NCI-H2029 (cell line): ENCODE measurements at regions not wholly inside any gene's neighbourhood (a gene's known extent, or its start where the extent isn't known, plus 50 kb on each side); places are given as distances from the start of the nearest gene placed in this dataset.
A peak's percentile ranks its signal among the peaks of the same experiment; 100 is the strongest.
"Not testable (repeated sequence)": the region's sequence is repeated elsewhere in the genome, so short reads cannot be mapped to it uniquely, and the experiment has no call there.

Experiments used
- DNase-seq: peaks from one replicate; lab custom pipeline; 2025; lab: John Stamatoyannopoulos, UW

GRCh38 chr7:12004581-12004980, 172.6 kb upstream of the THSD7A start:
- no peak for DNase-seq

GRCh38 chr7:12007576-12007975, 175.6 kb upstream of the THSD7A start:
- DNase-seq = no peak

- DNase-seq = no peak
Measured at GRCh38 chr7:12013983-12014382, 182.0 kb upstream of the THSD7A start.

- DNase-seq = no peak
Measured at GRCh38 chr7:12016439-12016838, 184.4 kb upstream of the THSD7A start.

- no peak for DNase-seq
Measured at GRCh38 chr7:12017046-12017445, 185.0 kb upstream of the THSD7A start.

- not testable (repeated sequence) for DNase-seq
Measured at GRCh38 chr7:12022011-12022410, 189.1 kb upstream of the TMEM106B start.

GRCh38 chr7:12025246-12025645, 185.8 kb upstream of the TMEM106B start:
- DNase-seq = no peak

- no peak for DNase-seq
Measured at GRCh38 chr7:12028508-12028907, 182.6 kb upstream of the TMEM106B start.

GRCh38 chr7:12030116-12030515, 181.0 kb upstream of the TMEM106B start:
- DNase-seq = no peak

- DNase-seq = no peak
Measured at GRCh38 chr7:12031186-12031585, 179.9 kb upstream of the TMEM106B start.

GRCh38 chr7:12031638-12032037, 179.5 kb upstream of the TMEM106B start:
- DNase-seq = no peak

GRCh38 chr7:12032146-12032545, 178.9 kb upstream of the TMEM106B start:
- no peak for DNase-seq

GRCh38 chr7:12043457-12043856, 167.6 kb upstream of the TMEM106B start:
- DNase-seq = not testable (repeated sequence)

GRCh38 chr7:12052211-12052610, 158.9 kb upstream of the TMEM106B start:
- DNase-seq = no peak

- no peak for DNase-seq
Measured at GRCh38 chr7:12053561-12053960, 157.5 kb upstream of the TMEM106B start.

- no peak for DNase-seq
Measured at GRCh38 chr7:12054830-12055229, 156.3 kb upstream of the TMEM106B start.

GRCh38 chr7:12056381-12056780, 154.7 kb upstream of the TMEM106B start:
- DNase-seq = no peak

GRCh38 chr7:12056977-12057376, 154.1 kb upstream of the TMEM106B start:
- no peak for DNase-seq

GRCh38 chr7:12062062-12062461, 149.0 kb upstream of the TMEM106B start:
- DNase-seq = no peak

GRCh38 chr7:12064586-12065127, 146.4 kb upstream of the TMEM106B start:
- DNase-seq = no peak

GRCh38 chr7:12066004-12066403, 145.1 kb upstream of the TMEM106B start:
- DNase-seq = no peak

GRCh38 chr7:12066521-12066920, 144.6 kb upstream of the TMEM106B start:
- no peak for DNase-seq

- peak; percentile 27 for DNase-seq
Measured at GRCh38 chr7:12067156-12067831, 143.8 kb upstream of the TMEM106B start.

GRCh38 chr7:12069757-12070156, 141.3 kb upstream of the TMEM106B start:
- no peak for DNase-seq
